ENCODE measurements at regions not wholly inside any gene's neighbourhood (a gene's known extent, or its start where the extent isn't known, plus 50 kb on each side); places are given as distances from the start of the nearest gene placed in this dataset.

DNA sequence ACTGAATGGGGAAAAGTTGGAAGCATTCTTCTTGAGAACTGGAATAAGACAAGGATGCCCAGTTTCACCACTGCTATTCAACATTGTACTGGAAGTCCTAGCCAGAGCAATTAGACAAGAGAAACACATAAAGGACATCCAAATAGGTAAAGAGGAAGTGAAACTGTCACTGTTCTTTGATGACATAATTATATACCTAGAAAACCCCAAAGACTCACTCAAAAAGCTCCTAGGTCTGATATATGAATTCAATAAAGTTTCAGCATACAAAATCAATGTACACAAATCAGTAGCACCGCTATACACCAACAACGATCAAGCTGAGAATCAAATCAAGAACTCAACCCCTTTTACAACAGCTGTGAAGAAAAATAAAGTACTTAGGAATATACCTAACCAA is 157.3 kb upstream of the DDHD1 start:
- WGBS, 2 donors = 97 to 98% methylated on average over 2 of the region's 2 CpGs
- H3K36me3 ChIP-seq = no peaks in the 10 kb centered on the region
- H3K9me3 ChIP-seq = peaks cover 0 to 12% (median 0%) of the 10 kb centered on the region in 4 donors
- H3K4me3 ChIP-seq = no peak overlapping the region
- H3K27me3 ChIP-seq = no peaks in the 10 kb centered on the region
- H3K4me1 ChIP-seq = peaks cover 0 to 23% (median 0%) of the 10 kb centered on the region in 4 donors
- no peak overlapping the region for H3K27ac ChIP-seq
- DNase-seq (ENCODE audit: low spot score in 2 of 2) = no peak
- TF ChIP-seq CTCF (IDR thresholded peaks at IDR 0.05) (no peak), EP300 (IDR thresholded peaks at IDR 0.05) (no peak), POLR2A (IDR thresholded peaks at IDR 0.05) (no peak)

GRCh38 chr14:53306911-53307310 is 153.8 kb upstream of the DDHD1 start:
- Histone ChIP-seq H3K4me3 (peak overlapping the region in 2 of 4 donors; percentile 10 to 50), H3K36me3 (no peaks in the 10 kb centered on the region)
- TF ChIP-seq CTCF (IDR thresholded peaks at IDR 0.05) = no peak
- TF ChIP-seq POLR2A (IDR thresholded peaks at IDR 0.05) = no peak
- no peak for TF ChIP-seq EP300 (IDR thresholded peaks at IDR 0.05)

GRCh38 chr14:53306267-53306721 is 153.2 kb upstream of the DDHD1 start:
- no peaks in the 10 kb centered on the region for H3K9me3 ChIP-seq
- peak overlapping the region; percentile 10 to 50 (median 26) for H3K4me3 ChIP-seq
- DNase-seq (ENCODE audit: low spot score in 2 of 2) = peak; percentile 29 to 46
- H3K4me1 ChIP-seq = peaks cover 0 to 30% (median 0%) of the 10 kb centered on the region in 4 donors
- 0 to 2% methylated on average over 11 of the region's 11 CpGs for WGBS, 2 donors
- TF ChIP-seq CTCF (IDR thresholded peaks at IDR 0.05) (peak; percentile 61 to 82 (median 72)), POLR2A (IDR thresholded peaks at IDR 0.05) (no peak), EP300 (IDR thresholded peaks at IDR 0.05) (peak in 1 of 2 donors; percentile 25)
- H3K27ac ChIP-seq = peak overlapping the region in 2 of 4 donors; percentile 73 to 74
- no peaks in the 10 kb centered on the region for H3K36me3 ChIP-seq
- no peaks in the 10 kb centered on the region for H3K27me3 ChIP-seq

More at GRCh38 chr14:53306911-53307310, 153.8 kb upstream of the DDHD1 start:
- Histone ChIP-seq H3K9me3 (peaks cover 0 to 5% (median 0%) of the 10 kb centered on the region in 4 donors), H3K27ac (peak overlapping the region in 2 of 4 donors; percentile 73 to 74), H3K27me3 (no peaks in the 10 kb centered on the region), H3K4me1 (peaks cover 0 to 30% (median 0%) of the 10 kb centered on the region in 4 donors)
- WGBS, 2 donors = 19 to 36% methylated on average over 3 of the region's 3 CpGs
- DNase-seq (ENCODE audit: low spot score in 2 of 2) = no peak

DNA sequence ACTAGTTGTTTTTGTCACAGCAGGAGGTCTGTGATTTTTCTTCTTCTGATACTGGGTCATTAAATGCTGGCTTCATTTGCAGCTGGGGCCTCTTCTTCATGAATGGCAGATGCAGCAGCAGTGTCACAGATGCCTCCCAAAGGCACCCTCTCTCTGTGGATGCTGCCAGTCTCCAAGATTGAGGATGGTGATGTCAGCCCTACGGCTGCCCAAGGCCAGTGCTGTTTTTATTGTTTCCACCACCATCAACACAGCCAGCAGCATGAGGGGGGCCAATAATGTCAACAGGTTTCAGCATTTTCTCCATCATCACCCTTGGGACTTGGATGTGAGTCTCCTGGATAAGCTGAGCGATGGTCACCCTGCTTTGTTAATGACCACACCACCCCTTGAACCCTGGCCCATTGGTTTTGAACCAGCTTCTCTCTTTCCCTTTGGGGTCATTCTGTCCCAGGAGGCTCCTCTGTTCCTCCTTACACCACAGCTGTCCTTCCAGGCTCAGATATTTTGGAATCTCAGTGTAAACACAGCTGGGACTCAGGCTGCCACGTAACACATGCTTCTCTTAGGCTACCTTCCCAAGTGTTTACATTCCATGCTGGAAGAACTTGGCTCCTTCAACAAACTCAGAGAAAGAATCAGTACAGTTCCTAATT is 151.7 kb upstream of the DDHD1 start:
- WGBS, 2 donors = 62 to 64% methylated on average over 3 of the region's 3 CpGs
- no peak overlapping the region for H3K4me3 ChIP-seq
- H3K27ac ChIP-seq = peak overlapping the region in 1 of 4 donors; percentile 21
- no peak for TF ChIP-seq POLR2A (IDR thresholded peaks at IDR 0.05)
- peak in 1 of 2 donors; percentile 39 for TF ChIP-seq EP300 (IDR thresholded peaks at IDR 0.05)
- TF ChIP-seq CTCF (IDR thresholded peaks at IDR 0.05) = no peak
- H3K4me1 ChIP-seq = peaks cover 0 to 30% (median 0%) of the 10 kb centered on the region in 4 donors
- no peak for DNase-seq (ENCODE audit: low spot score in 2 of 2)
- no peaks in the 10 kb centered on the region for H3K27me3 ChIP-seq
- H3K9me3 ChIP-seq = no peaks in the 10 kb centered on the region
- H3K36me3 ChIP-seq = no peaks in the 10 kb centered on the region

GRCh38 chr14:53295985-53296582 is 143.0 kb upstream of the DDHD1 start:
- Histone ChIP-seq H3K27ac (no peak overlapping the region), H3K27me3 (no peaks in the 10 kb centered on the region)
- WGBS, 2 donors = 49 to 53% methylated on average over 9 of the region's 9 CpGs

More at GRCh38 chr14:53295985-53296582, 143.0 kb upstream of the DDHD1 start:
- DNase-seq (ENCODE audit: low spot score in 2 of 2) = peak in 1 of 2 donors; percentile 50
- no peaks in the 10 kb centered on the region for H3K36me3 ChIP-seq
- H3K4me3 ChIP-seq = no peak overlapping the region
- peaks cover 0 to 7% (median 0%) of the 10 kb centered on the region in 4 donors for H3K4me1 ChIP-seq
- H3K9me3 ChIP-seq = no peaks in the 10 kb centered on the region
- TF ChIP-seq POLR2A (IDR thresholded peaks at IDR 0.05) (no peak), CTCF (IDR thresholded peaks at IDR 0.05) (peak; percentile 52 to 68 (median 61))
